ENCODE measurements at regions not wholly inside any gene's neighbourhood (a gene's known extent, or its start where the extent isn't known, plus 50 kb on each side); places are given as distances from the start of the nearest gene placed in this dataset.

DNA sequence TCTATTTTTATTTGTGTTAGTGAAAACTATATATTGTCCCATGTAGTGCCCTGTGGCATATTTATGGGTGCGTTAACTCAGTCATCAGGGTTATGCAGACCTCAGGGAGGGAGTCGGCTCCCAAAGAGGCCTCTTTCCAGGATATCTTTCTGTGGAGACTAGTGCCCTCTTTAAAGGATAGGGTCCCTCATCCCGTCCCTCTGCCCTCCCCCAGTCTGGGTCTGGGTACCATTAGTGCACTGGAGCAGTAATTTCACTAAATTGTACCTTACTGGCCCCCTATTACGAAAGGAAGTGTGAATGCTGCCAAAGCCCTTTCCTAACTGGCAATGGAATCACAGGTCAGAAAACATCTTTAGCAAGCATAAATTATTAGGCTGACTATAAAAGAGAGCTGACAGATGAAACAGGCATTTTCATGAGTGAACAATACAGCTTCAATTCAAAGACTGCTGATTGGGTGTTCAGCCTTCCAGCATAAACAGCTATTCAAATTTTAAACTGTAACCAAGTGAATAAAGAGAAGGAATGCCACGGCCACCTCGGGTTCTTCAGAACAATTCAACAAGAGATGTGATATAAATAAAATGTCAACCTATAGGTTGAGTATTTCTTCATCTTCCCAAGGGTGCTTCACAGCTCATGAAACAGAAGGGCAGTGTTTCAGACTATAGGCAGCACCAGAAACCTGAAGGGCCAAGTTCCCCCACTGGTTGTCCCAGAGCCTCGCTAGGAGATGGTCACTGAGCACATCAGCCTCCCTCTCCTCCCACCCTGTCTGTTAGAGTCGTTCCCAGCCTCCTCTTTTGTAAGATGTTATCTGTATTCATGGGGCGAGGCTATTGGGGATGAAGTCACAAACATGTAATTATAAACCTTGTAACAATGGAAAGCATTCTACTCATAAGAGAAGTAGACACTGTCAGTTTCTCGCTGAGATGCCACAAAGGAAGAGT, 318.7 kb downstream of the TMEM161B start:
- DNase-seq (no peak), ATAC-seq (no peak)

DNA sequence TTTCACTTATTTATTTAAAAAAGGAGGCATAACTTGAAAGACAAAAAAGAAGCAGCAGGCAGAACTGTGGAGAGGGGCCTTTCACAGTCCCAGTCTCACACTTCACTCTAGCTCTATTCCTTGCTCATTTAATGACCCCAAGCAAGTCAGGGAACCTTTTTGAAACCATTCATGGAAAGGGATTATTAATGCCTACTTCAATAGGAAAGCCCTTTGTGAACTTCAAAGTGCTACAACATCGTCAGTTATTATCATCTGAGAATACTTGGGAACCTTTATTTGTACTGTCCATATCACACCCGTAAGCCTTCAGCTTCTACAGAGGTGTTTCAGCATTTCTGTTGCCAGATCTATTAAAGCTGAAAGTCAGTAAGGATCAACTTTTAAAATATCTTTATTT, 320.2 kb downstream of the TMEM161B start:
- no peak for DNase-seq
- ATAC-seq = no peak

DNA sequence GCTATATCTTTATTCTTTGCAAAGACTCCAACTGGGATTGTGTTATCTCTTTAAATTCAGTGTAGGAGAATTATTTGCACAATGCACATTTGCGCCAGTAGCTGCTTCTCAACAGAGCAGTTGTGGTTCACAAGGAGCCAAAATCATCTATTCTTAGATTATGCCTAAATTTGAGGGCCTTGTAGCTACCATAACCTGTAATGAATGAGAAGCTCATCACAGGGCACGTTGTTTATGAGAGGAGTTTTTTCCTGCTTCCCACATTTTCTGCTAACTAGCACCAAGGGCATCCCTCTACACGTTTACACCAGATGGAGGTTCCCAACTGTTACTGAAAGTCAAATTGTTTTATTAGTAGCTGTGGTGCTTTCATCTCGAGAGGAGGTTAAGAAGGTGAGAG, 322.4 kb downstream of the TMEM161B start:
- ATAC-seq (no peak), DNase-seq (no peak)

- ATAC-seq (no peak), DNase-seq (no peak)
These were observed 323.4 kb downstream of the TMEM161B start for GRCh38 chr5:87945286-87945650.

DNA sequence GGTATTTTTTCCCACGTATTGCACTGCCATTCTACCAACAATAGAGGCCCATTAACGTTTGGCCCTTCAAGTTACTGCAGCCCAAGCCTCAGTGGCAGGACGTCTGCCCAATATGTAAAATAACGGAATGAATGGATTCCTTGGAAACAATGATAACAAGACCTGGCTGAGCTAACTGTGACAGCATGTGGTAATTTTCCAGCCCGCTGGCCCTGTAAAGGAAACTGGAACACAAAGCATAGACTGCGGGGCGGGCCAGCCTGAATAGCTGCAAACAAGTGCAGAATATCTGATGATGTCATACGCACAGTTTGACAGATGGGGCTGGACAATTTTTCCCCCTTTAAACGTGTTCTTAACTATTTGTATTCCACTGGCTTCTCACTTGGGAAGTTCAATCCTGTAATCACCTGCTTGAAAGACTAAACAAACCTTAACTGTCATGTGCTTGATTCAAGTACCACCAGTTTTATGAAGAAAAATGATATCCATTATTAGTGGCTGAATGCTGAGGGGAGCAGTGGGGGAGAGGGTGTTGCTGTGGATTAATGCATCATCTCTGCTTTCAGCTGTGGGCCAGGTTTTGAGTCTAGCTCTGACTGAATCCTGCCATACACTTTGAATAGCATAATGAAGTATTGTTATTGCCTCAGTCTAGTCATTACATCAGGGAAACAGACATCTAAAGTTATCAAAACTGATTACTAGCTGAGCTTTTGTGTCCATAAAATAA, 323.9 kb downstream of the TMEM161B start:
- DNase-seq = no peak
- ATAC-seq = no peak

DNA sequence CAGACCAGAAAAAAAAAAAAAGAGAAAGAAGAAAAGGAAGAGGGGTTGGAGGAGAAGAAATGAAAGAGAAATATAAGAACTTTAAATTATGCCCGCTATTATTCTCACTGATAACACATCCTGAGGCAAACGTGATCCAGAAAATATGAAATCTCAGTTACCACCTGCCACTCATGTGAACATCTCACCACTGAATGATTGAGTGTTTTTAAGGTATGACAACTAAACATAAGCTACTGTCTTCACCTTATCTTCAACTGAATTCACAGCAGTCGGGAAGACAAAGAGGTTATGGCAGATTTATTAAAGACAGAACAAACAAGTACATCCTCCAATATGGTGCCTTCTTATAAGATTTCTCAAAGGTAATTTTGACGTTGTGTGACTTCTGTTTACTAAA, 327.9 kb downstream of the TMEM161B start:
- ATAC-seq (no peak), DNase-seq (no peak)

GRCh38 chr5:87936667-87937066, 332.0 kb downstream of the TMEM161B start:
- no peak for ATAC-seq

GRCh38 chr5:87924436-87924835, 344.2 kb downstream of the TMEM161B start:
- no peak for ATAC-seq
- no peak for DNase-seq

More at GRCh38 chr5:87936667-87937066, 332.0 kb downstream of the TMEM161B start:
- DNase-seq = no peak

- ATAC-seq = no peak
- DNase-seq = no peak
These were observed 352.3 kb downstream of the TMEM161B start for GRCh38 chr5:87916320-87916719.

GRCh38 chr5:87912419-87912818, 356.2 kb downstream of the TMEM161B start:
- DNase-seq (no peak), ATAC-seq (no peak)

DNA sequence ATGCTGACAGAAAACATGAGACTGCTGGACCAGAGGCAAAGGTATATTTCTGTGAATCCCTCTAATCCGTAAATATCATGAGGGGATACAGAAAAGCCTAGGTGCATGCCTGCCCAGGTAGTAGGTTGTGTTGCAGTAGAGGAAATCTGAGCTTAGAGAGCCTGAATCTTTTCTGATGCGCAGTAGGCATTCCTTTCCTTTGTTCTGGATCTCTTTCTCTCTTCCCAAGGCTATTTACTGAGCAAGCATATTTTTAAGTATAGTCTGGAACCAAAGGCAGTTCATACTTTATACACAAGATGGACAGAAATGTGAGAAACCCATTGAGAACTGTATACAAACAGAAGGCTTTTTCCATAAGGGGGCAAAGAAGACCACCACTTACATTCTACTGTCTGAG, 359.3 kb downstream of the TMEM161B start:
- ATAC-seq (no peak), DNase-seq (no peak)

- ATAC-seq = no peak
- DNase-seq = no peak
These were observed 361.7 kb downstream of the TMEM161B start for GRCh38 chr5:87906962-87907361.

- no peak for ATAC-seq
These were observed 368.2 kb downstream of the TMEM161B start for GRCh38 chr5:87900419-87900818.

DNA sequence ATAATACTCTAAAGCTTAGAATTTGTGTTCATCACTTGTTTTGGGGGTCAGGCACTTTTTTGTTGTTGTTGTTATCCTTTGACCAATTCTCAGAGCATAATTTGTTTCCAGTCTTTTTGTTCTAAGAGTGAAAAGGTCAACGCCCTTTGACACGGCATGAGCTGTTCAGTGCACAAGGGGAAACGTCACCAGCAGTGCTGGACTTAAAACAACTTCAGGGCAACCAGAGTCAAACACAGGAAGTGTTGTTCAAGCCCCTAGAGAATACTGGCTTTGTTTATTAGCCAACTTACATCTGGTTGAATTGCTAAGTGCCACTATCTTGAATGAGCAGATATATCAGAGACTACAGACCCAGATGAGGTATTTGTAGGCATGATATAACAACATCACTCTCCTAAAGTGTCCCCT, 368.9 kb downstream of the TMEM161B start:
- DNase-seq (no peak), ATAC-seq (no peak)

More at GRCh38 chr5:87900419-87900818, 368.2 kb downstream of the TMEM161B start:
- no peak for DNase-seq

DNA sequence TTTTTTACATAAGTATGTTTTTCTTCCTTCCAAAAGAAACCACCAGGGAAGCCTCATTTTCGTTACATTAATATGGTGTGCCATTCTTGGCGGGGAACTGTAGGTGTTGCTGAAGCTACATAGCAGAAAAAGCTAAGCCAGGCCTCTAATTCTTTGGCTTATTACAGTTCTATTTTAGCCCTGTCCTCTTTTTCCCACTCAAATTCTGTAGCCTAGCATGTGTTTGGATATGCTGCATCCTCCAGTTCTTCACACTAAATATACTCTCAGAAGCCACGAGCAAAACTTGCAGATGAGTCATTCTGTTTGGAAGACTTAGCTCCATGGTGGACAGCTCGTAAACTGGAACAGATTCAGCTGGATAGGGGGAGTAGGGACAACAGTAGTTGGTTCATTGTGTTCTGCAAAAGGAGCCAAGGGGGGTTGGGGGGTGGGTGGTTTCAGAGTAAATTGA, 369.4 kb downstream of the TMEM161B start:
- ATAC-seq (no peak), DNase-seq (no peak)

- DNase-seq = no peak
- ATAC-seq = no peak
These were observed 370.1 kb downstream of the TMEM161B start for GRCh38 chr5:87898574-87898973.

- no peak for DNase-seq
- ATAC-seq = no peak
These were observed 380.5 kb downstream of the TMEM161B start for GRCh38 chr5:87888139-87888538.

DNA sequence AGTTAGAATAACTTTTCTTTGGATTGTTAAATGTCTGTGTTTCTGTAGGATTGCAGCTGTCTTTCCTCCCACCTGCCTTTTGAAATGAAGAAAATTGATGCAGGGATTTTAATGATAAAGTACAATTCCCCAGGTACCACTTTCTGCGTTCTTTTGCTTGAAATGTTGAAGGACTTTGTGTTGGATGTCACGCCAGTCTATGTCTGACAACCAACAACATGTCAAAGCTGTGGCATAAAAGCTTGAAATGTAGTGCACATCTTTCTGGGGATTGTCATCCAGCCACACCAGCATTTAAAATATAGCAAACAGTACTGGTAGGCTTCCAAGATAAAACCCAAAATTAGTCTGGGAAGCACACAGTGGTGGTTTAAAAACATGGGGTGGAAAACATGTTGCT, 381.4 kb downstream of the TMEM161B start:
- no peak for DNase-seq

GRCh38 chr5:87886164-87886563, 382.5 kb downstream of the TMEM161B start:
- DNase-seq (no peak), ATAC-seq (no peak)

More for the DNA sequence above, 381.4 kb downstream of the TMEM161B start:
- no peak for ATAC-seq

DNA sequence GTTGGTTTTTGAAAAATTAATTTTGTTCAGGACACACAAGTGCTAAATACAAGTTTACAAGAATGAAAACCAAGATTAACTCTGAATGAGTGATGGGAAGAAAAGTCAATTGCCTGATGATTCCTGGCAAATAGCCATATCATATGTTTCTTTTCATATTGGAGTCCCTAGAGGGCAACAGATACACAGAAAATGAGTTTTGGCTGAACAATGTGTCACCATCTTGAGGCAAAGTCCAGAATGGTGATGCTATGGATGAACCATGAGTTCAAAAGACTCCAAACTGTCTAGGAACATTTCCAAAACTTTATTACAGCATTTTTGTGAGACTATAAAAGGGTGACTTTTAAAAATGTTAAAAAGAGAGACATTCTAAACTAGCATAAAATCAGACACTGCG, 382.9 kb downstream of the TMEM161B start:
- DNase-seq (no peak), ATAC-seq (no peak)

- ATAC-seq = no peak
- DNase-seq = no peak
These were observed 391.1 kb downstream of the TMEM161B start for GRCh38 chr5:87877495-87877894.

DNA sequence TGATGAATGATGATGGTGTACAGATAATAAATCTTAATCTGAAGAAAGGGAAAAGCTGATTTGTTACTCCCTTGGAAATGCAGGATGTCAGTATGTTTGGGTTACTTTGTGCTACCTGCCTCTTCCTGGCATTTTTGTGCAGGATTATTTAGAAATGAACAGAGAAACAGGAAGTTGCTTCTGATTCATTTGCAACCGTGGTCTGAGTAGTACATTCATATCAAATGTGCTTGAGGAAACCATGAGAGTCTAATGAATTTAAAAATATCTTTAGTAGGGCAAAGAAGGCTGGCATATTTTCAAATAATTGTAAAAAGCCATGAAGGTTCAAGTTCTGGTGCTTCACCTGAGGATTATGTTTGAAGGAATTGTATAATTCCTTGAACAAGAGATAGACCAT, 391.6 kb downstream of the TMEM161B start:
- ATAC-seq (no peak), DNase-seq (no peak)

DNA sequence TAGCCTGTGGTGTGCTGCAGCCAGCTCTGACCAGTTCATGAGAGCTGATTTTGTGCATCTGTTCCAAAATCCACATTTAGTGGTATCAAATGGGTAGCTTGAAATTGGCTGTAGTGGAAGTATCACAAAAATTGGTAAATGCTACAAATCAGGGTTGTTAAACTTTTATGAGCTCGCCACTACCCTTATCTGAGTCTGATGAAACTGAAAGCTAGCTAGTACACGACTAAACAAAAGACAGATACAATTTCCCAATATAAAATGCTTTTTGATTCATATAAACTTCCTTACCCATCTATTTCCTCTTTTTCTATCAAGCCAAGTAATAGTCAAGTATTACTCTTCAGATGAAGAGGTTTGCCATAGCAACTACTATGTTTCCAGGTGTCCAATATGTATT, 392.0 kb downstream of the TMEM161B start:
- ATAC-seq = no peak
- no peak for DNase-seq
